ENCODE measurements at regions not wholly inside any gene's neighbourhood (a gene's known extent, or its start where the extent isn't known, plus 50 kb on each side); places are given as distances from the start of the nearest gene placed in this dataset.

GRCh38 chr3:61331929-61332552 is 80.8 kb upstream of the FHIT start:
- TF ChIP-seq POLR2A (IDR thresholded peaks at IDR 0.05; ENCODE audit: low read depth, low read length) (no peak), POLR2AphosphoS5 (IDR thresholded peaks at IDR 0.05; ENCODE audit: low read depth, low read length) (no peak), TAF1 (IDR thresholded peaks at IDR 0.05; ENCODE audit: low read depth, low read length) (no peak), POU2F2 (IDR thresholded peaks at IDR 0.05; ENCODE audit: low read depth, low read length) (no peak), PAX5 (IDR thresholded peaks at IDR 0.05; ENCODE audit: insufficient read depth, low read length, severe bottlenecking) (no peak)

Data from GM12891 (cell line).